WTC11 (cell line): ENCODE measurements at regions not wholly inside any gene's neighbourhood (a gene's known extent, or its start where the extent isn't known, plus 50 kb on each side); places are given as distances from the start of the nearest gene placed in this dataset.

Experiments
- AFF4 ChIP-seq: sonication (generic); formaldehyde crosslinking; IDR thresholded peaks from 2 replicates; pipeline ENCODE4 v1.8.1; 2023; ENCODE audit warnings: mild to moderate bottlenecking, missing genetic modification reagents, borderline replicate concordance
- ATF3 ChIP-seq: sonication (generic); formaldehyde crosslinking; conservative IDR thresholded peaks from 2 replicates; pipeline ENCODE4 v1.8.1; 2022; ENCODE audit warnings: mild to moderate bottlenecking, missing genetic modification reagents
- CREM ChIP-seq: sonication (generic); formaldehyde crosslinking; IDR thresholded peaks from 2 replicates; pipeline ENCODE4 v1.8.1; 2022; ENCODE audit warnings: mild to moderate bottlenecking, missing genetic modification reagents, moderate library complexity
- CTCF ChIP-seq: fragments of 200-600 bp; IDR thresholded peaks from 2 replicates; pipeline ENCODE4 v1.8.0; 2022; ENCODE audit warnings: antibody characterized with exemption
- E2F5 ChIP-seq: sonication (generic); formaldehyde crosslinking; IDR thresholded peaks from 2 replicates; pipeline ENCODE4 v1.8.1; 2022; ENCODE audit warnings: mild to moderate bottlenecking, moderate library complexity, missing genetic modification reagents
- ETV6 ChIP-seq: sonication (generic); formaldehyde crosslinking; IDR thresholded peaks from 2 replicates; pipeline ENCODE4 v1.8.1; 2022; ENCODE audit warnings: mild to moderate bottlenecking, missing genetic modification reagents
- FOXJ3 ChIP-seq: sonication (generic); formaldehyde crosslinking; IDR thresholded peaks from 2 replicates; pipeline ENCODE4 v1.9.0; 2021; ENCODE audit warnings: missing genetic modification reagents, mild to moderate bottlenecking, borderline replicate concordance
- FOXK1 ChIP-seq: sonication (generic); formaldehyde crosslinking; IDR thresholded peaks from 2 replicates; pipeline ENCODE4 v1.8.0; 2022; ENCODE audit warnings: mild to moderate bottlenecking, moderate library complexity, missing genetic modification reagents
- MAX ChIP-seq: sonication (generic); formaldehyde crosslinking; IDR thresholded peaks from 2 replicates; pipeline ENCODE4 v1.8.0; 2022; ENCODE audit warnings: mild to moderate bottlenecking, missing genetic modification reagents
- TEAD1 ChIP-seq: sonication (generic); formaldehyde crosslinking; IDR thresholded peaks from 2 replicates; pipeline ENCODE4 v1.8.0; 2022; ENCODE audit warnings: mild to moderate bottlenecking, missing genetic modification reagents
- ZBTB43 ChIP-seq: sonication (generic); formaldehyde crosslinking; IDR thresholded peaks from 2 replicates; pipeline ENCODE4 v1.8.1; 2023; ENCODE audit warnings: mild to moderate bottlenecking, missing genetic modification reagents
- ZNF423 ChIP-seq: fragments of 250-450 bp; sonication (Bioruptor Pico); IDR thresholded peaks from 2 replicates; pipeline ENCODE4 v2.1.2; 2022; ENCODE audit warnings: mild to moderate bottlenecking, moderate library complexity
- ZNF532 ChIP-seq: fragments of 250-450 bp; sonication (Bioruptor Pico); IDR thresholded peaks from 2 replicates; pipeline ENCODE4 v1.9.0; 2021; ENCODE audit warnings: mild to moderate bottlenecking, borderline replicate concordance

GRCh38 chr10:113473851-113474250, 79.0 kb upstream of the HABP2 start:
- TF ChIP-seq ATF3 (CRISPR knock-in tag) (no peak), CTCF (no peak), FOXJ3 (CRISPR knock-in tag) (no peak), ZBTB43 (CRISPR knock-in tag) (no peak), E2F5 (CRISPR knock-in tag) (no peak), CREM (CRISPR knock-in tag) (no peak), ZNF532 (CRISPR knock-in tag) (no peak), FOXK1 (CRISPR knock-in tag) (no peak), MAX (CRISPR knock-in tag) (no peak), TEAD1 (CRISPR knock-in tag) (no peak), ETV6 (no peak), AFF4 (CRISPR knock-in tag) (no peak), ZNF423 (no peak)
